SH-SY5Y (cell line): ENCODE measurements at regions not wholly inside any gene's neighbourhood (a gene's known extent, or its start where the extent isn't known, plus 50 kb on each side); places are given as distances from the start of the nearest gene placed in this dataset.

ENCODE experiments used
- GATA2 ChIP-seq: IDR thresholded peaks from 2 replicates; pipeline ENCODE4 v1.6.1; 2011; ENCODE audit warnings: mild to moderate bottlenecking, low read depth, low read length
- GATA3 ChIP-seq: IDR thresholded peaks from 2 replicates; pipeline ENCODE4 v1.6.1; 2011; ENCODE audit warnings: low read depth, mild to moderate bottlenecking, low read length, moderate library complexity

- TF ChIP-seq GATA3 = no peak
- no peak for TF ChIP-seq GATA2
Measured at GRCh38 chr5:6086871-6087270, 291.5 kb downstream of the MED10 start.

- TF ChIP-seq GATA3 = no peak
Measured at GRCh38 chr5:6085341-6085860, 292.9 kb downstream of the MED10 start.

- TF ChIP-seq GATA3 = no peak
- no peak for TF ChIP-seq GATA2
Measured at GRCh38 chr5:6084836-6085235, 293.5 kb downstream of the MED10 start.

GRCh38 chr5:6084376-6084775, 294.0 kb downstream of the MED10 start:
- TF ChIP-seq GATA3 (no peak), GATA2 (no peak)

- TF ChIP-seq GATA2 = no peak
- TF ChIP-seq GATA3 = no peak
Measured at GRCh38 chr5:6083311-6083978, 294.9 kb downstream of the MED10 start.

GRCh38 chr5:6082685-6083084, 295.7 kb downstream of the MED10 start:
- TF ChIP-seq GATA3 = no peak
- no peak for TF ChIP-seq GATA2

- no peak for TF ChIP-seq GATA3
- no peak for TF ChIP-seq GATA2
Measured at GRCh38 chr5:6081727-6082210, 296.6 kb downstream of the MED10 start.

GRCh38 chr5:6080930-6081726, 297.2 kb downstream of the MED10 start:
- no peak for TF ChIP-seq GATA2

- TF ChIP-seq GATA2 (no peak), GATA3 (no peak)
Measured at GRCh38 chr5:6080436-6080835, 297.9 kb downstream of the MED10 start.

GRCh38 chr5:6078881-6079280, 299.5 kb downstream of the MED10 start:
- TF ChIP-seq GATA2 (no peak), GATA3 (no peak)

- TF ChIP-seq GATA2 (no peak), GATA3 (no peak)
Measured at GRCh38 chr5:6076341-6077239, 301.8 kb downstream of the MED10 start.

- TF ChIP-seq GATA2 = no peak
- TF ChIP-seq GATA3 = no peak
Measured at GRCh38 chr5:6069496-6070185, 308.7 kb downstream of the MED10 start.

- TF ChIP-seq GATA3 (no peak), GATA2 (no peak)
Measured at GRCh38 chr5:6066016-6066415, 312.3 kb downstream of the MED10 start.

- no peak for TF ChIP-seq GATA2
- no peak for TF ChIP-seq GATA3
Measured at GRCh38 chr5:6059137-6059800, 319.1 kb downstream of the MED10 start.
